ENCODE measurements at regions not wholly inside any gene's neighbourhood (a gene's known extent, or its start where the extent isn't known, plus 50 kb on each side); places are given as distances from the start of the nearest gene placed in this dataset.

DNA sequence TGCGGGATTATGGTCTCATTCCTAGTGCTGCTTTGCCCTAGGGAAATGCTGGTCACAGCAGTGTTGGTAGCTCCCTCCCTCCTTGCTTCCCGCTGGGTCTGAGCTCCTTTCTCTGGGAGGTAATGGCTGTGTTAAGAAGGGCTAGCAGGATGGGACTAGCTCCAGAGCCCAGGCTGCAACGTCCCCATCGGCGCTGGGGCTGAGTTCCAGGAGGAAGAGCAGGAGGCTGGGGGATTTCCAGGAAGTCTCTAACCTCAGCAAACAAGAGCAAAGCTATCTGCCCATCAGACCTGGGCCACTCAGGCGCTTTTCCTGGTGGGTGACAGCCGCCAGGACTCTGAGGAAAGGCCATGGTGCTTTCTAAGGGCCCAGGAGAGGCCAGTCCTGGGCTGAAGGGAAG is 174.2 kb downstream of the DLL1 start:
- DNase-seq (ENCODE audit: low read depth), result no peak

DNA sequence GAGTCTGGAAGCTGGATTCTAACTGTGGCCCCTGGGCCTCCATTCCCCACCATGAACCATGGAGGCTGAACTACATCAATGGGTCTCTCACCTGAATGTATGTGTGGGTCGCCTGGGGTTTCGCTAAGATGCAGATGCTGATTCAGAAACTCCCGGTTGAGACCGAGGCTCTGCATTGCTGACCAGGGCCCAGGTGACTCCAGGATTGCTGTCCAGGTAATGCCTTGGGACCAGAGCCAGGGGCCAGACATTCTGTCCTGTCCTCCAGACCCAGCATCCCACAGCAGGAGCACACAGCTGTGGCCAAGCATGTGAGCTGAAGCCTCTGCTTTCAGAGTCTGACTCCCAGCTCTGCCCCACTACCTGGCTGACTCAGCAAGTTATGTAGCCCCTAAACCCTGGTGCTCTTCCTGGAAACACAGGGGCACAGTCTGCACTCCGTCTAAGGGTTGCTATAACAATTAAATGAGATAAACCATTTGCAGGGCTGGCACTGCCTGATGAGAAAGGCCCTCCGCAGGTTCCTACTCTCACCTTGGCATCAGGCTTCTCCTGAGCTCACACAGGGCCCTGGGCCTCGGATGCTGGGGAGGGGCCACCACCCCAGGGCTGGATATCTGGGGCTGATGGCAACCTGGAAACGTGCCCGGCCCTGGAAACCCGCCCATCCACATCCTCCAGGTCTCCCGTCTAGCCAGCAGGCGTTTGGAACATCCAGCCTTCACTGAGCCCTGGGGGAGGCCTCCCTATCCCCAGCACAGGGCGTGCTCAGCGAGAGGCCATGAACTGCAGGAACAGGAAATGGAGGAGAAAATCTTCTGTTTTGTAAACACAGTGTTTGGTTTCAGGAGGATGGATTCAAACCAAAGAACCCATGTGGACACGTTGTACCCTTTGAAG is 175.7 kb downstream of the DLL1 start:
- no peak for DNase-seq (ENCODE audit: low read depth)

DNA sequence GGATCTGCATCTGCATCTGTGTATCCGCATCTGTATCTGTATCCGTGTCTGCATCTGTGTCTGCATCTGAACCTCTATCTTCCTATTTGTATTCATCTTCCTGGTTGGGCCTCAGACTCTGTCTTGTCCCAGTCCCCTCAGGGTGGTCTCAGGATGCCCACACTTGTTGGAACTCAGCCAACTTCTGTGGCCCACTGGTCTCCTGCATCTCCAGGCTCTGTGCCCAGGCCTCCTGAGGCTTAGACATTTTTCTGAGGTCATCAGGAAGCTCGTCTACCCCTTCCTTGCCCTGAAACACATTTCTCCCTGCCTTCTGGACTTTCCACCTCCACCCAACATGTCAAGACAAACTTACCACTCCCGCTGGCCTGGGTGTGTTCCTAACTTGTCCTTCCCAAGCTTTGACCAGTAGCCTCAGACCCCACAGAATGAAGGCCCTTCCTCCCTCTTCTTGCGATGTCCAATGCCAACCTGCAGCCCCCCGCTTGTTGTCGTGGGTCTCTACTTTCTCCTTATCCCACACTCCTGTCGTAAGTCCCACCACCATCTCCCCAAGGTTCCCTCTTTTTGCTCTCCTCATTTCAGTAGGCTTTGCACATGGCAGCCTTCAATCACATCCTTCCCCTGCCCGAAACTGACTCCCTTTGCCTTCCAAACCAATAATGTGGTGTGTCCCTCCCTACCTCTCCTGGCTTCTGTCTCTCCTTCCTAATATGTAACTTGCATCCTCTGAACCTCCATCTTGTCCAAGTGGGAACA is 176.5 kb downstream of the DLL1 start:
- no peak for DNase-seq (ENCODE audit: low read depth)

- no peak for DNase-seq (ENCODE audit: low read depth)
These were observed 177.7 kb downstream of the DLL1 start for GRCh38 chr6:170113141-170113540.

GRCh38 chr6:170112583-170112860 is 178.4 kb downstream of the DLL1 start:
- no peak for DNase-seq (ENCODE audit: low read depth)

GRCh38 chr6:170111816-170112582 is 178.9 kb downstream of the DLL1 start:
- no peak for DNase-seq (ENCODE audit: low read depth)

- no peak for DNase-seq (ENCODE audit: low read depth)
These were observed 179.7 kb downstream of the DLL1 start for GRCh38 chr6:170111141-170111664.

- no peak for DNase-seq (ENCODE audit: low read depth)
These were observed 180.4 kb downstream of the DLL1 start for GRCh38 chr6:170110201-170111140.

- DNase-seq (ENCODE audit: low read depth), result no peak
These were observed 181.8 kb downstream of the DLL1 start for GRCh38 chr6:170108890-170109587.

- no peak for DNase-seq (ENCODE audit: low read depth)
These were observed 182.4 kb downstream of the DLL1 start for GRCh38 chr6:170108456-170108855.

DNA sequence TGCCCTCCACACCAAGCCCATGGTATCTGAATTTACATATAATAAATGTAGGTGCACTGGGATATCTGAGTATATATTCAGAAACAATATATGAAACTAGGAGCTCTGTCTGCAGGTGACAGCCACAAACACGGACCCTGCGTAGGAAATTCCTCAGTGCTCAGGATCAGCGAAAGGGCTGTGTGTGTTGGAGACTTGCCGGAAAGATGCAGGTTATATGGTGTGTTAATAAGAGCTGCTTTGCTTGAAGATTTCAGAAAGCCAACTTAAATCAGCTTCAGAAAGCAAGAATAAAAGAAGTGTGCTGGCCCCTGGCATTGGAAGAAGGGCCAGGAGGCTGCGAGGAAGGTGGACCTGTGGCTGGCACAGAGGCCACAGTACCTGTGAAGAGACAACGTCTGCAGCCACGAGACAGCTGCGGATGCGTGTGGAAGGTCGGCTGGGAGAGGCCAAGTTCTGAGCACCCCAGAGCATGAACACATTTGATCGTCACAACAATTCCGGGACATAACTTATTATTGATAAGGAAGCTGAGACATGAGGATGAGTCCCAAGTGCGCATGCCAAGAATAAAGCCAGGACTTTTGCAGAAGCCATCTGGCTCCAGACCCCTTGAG is 183.2 kb downstream of the DLL1 start:
- no peak for DNase-seq (ENCODE audit: low read depth)

- DNase-seq (ENCODE audit: low read depth), result no peak
These were observed 183.9 kb downstream of the DLL1 start for GRCh38 chr6:170106906-170107525.

DNA sequence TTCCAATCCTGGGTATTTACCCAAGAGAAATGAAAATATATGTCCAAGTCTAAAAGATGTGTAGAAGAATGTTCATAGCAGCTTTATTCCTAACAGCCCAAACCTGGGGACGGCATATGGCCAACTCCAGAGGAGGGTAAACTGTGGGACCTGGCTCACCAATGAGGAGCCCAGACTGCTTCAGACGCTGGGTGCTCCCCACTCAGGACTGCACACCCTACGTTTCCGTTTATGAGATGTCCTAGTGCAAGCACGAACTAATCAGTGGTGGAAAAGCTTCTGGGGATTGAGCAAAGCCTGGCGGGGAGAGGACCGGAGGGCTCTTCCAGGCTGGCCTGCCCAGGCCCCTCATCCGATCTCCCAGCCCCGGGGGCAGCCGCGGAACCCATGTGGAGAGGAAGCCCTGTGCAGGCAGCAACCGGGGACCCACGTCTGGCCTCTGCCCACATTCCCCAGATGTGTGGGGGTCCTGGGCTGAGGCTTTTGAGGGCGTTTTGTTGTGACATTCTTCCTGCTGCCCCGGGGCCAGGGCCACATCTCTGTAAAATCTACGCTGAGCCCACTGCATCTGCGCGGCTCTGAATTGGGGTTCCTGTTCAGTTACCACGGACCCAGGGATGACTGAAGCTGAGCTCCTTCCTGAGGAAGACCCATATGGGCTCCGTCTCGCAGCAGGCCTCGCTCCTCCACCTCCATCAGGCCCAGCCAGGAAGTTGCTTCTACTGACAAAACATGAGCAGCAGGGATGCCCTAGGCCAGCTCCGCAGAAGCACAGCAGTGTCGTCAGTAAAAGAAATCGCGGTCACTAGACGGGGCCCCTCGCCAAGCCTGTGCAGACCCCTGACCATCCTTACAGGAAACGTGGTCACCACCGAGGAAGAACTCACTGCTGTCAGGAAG is 188.0 kb downstream of the DLL1 start:
- no peak for DNase-seq (ENCODE audit: low read depth)

- no peak for DNase-seq (ENCODE audit: low read depth)
These were observed 188.8 kb downstream of the DLL1 start for GRCh38 chr6:170102038-170102437.

DNA sequence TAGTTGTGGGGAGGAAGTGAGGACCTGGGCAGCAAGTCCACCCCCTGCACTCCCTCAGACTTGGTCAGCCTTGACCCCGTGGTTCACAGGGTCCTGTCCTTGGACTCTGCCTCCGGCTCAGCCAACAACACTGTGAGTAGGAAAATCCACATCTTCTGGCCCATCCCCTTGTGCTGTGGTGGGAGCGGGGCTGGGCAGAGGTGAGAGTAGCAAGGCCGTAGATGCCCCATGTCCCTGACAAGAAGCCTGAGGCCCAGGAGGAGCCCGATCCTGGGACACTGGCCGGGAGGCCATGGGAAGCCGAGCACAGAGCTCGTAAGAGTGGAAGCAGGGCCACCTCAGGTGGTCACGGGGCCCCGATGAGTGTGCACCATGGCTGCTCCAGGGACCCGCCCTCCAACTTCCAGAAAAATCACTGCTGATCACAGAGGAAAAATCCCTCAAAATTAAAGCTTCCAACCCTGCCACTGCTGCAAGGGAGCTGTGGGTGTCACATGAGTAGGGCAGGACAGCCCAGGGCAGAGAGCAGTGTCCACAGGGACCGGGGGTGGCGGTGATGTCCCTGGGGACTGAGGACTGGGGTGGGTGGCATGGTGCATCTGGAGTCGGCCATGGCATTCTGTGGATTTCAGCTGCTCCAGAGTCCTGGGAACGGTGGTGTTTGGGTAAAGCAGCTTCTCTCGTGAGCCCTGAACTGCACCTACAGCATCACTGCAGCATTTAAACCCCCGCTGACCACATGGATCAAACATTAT is 189.4 kb downstream of the DLL1 start:
- no peak for DNase-seq (ENCODE audit: low read depth)

DNA sequence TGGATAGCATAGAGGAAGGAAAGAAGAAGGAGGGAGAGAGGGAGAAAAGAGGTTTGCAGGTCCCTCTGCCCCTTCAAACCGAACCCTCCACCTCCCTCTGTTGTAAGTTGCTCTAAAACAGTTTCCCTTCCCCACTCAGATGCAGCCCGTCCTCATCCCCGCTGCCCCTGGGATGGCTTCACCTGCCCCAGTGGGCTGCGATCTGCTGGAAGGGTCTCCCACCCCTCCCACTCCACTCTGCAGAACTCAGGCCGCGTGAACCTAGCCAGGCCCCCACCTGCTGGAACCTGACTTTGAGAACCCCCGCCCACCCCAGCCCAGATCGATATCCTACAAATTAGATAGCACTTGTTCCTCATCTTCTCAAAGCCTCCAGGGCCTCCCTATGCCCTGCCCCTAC is 190.8 kb downstream of the DLL1 start:
- no peak for DNase-seq (ENCODE audit: low read depth)

DNA sequence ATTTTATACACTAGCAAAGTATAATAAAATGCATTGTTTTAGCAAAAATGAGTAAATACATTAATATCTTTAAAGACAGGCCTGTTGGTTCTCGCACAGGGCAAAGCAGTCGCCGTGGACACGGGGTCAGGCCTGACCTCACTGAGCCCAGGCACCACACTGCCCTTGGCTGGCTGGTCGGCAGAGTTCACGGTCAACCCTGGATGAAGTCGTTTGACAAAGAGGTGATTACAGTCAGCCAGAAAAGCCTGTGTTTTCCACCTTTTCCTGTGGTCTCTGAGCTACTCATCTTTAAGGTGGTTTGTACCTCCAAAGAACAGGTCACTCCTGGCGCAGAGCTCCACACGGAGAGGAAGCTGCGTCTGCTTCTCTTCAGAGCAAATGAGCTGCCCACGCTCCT is 191.5 kb downstream of the DLL1 start:
- DNase-seq (ENCODE audit: low read depth), result no peak
